BE2C (cell line): ENCODE measurements at regions not wholly inside any gene's neighbourhood (a gene's known extent, or its start where the extent isn't known, plus 50 kb on each side); places are given as distances from the start of the nearest gene placed in this dataset.

Source experiments
- DNase-seq: peaks from one replicate; pipeline ENCODE4 v3.0.0-alpha.2; 2020
- H3K27me3 ChIP-seq: fragments of 250-450 bp; sonication (Bioruptor Pico); 2 replicates; pipeline ENCODE4 v1.5.1; 2020; ENCODE audit warnings: mild to moderate bottlenecking
- H3K36me3 ChIP-seq: fragments of 250-450 bp; sonication (Bioruptor Pico); 2 replicates; pipeline ENCODE4 v1.5.1; 2020; ENCODE audit warnings: mild to moderate bottlenecking
- H3K4me1 ChIP-seq: fragments of 250-450 bp; sonication (Bioruptor Pico); 2 replicates; pipeline ENCODE4 v1.5.1; 2020
- H3K4me3 ChIP-seq: 2 replicates; pipeline ENCODE4 v1.5.1; 2011; ENCODE audit warnings: low read depth, low read length
- H3K9me3 ChIP-seq: fragments of 250-450 bp; sonication (Bioruptor Pico); 2 replicates; pipeline ENCODE4 v1.5.1; 2020
- CTCF ChIP-seq: IDR thresholded peaks from 2 replicates; pipeline ENCODE4 v1.5.1; 2012; ENCODE audit warnings: mild to moderate bottlenecking, low read depth, low read length

- Histone ChIP-seq H3K27me3 (no peaks in the 10 kb centered on the region), H3K4me3 (no peak overlapping the region), H3K36me3 (no peaks in the 10 kb centered on the region), H3K9me3 (no peaks in the 10 kb centered on the region), H3K4me1 (no peaks in the 10 kb centered on the region)
- no peak for TF ChIP-seq CTCF
- no peak for DNase-seq
These were observed 782.7 kb downstream of the UQCRFS1 start for GRCh38 chr19:28430214-28430613.

GRCh38 chr19:28429356-28429755, 783.6 kb downstream of the UQCRFS1 start:
- H3K4me3 ChIP-seq, result no peak overlapping the region
- TF ChIP-seq CTCF, result no peak
- no peak for DNase-seq
- no peaks in the 10 kb centered on the region for H3K4me1 ChIP-seq
- H3K36me3 ChIP-seq, result no peaks in the 10 kb centered on the region
- no peaks in the 10 kb centered on the region for H3K9me3 ChIP-seq
- H3K27me3 ChIP-seq, result no peaks in the 10 kb centered on the region

- no peaks in the 10 kb centered on the region for H3K36me3 ChIP-seq
- H3K4me1 ChIP-seq, result no peaks in the 10 kb centered on the region
- no peaks in the 10 kb centered on the region for H3K9me3 ChIP-seq
- H3K4me3 ChIP-seq, result no peak overlapping the region
- no peak for TF ChIP-seq CTCF
- no peak for DNase-seq
- no peaks in the 10 kb centered on the region for H3K27me3 ChIP-seq
These were observed 784.1 kb downstream of the UQCRFS1 start for GRCh38 chr19:28428663-28429348.

GRCh38 chr19:28427376-28428083, 785.4 kb downstream of the UQCRFS1 start:
- Histone ChIP-seq H3K4me3 (no peak overlapping the region), H3K4me1 (no peaks in the 10 kb centered on the region), H3K27me3 (no peaks in the 10 kb centered on the region), H3K9me3 (no peaks in the 10 kb centered on the region), H3K36me3 (no peaks in the 10 kb centered on the region)
- DNase-seq, result no peak
- no peak for TF ChIP-seq CTCF

GRCh38 chr19:28426730-28427225, 786.2 kb downstream of the UQCRFS1 start:
- no peak for TF ChIP-seq CTCF
- no peaks in the 10 kb centered on the region for H3K4me1 ChIP-seq

GRCh38 chr19:28426110-28426729, 786.7 kb downstream of the UQCRFS1 start:
- no peaks in the 10 kb centered on the region for H3K27me3 ChIP-seq
- no peaks in the 10 kb centered on the region for H3K4me1 ChIP-seq
- no peak for TF ChIP-seq CTCF
- H3K4me3 ChIP-seq, result no peak overlapping the region
- no peak for DNase-seq
- no peaks in the 10 kb centered on the region for H3K9me3 ChIP-seq
- no peaks in the 10 kb centered on the region for H3K36me3 ChIP-seq

More at GRCh38 chr19:28426730-28427225, 786.2 kb downstream of the UQCRFS1 start:
- Histone ChIP-seq H3K36me3 (no peaks in the 10 kb centered on the region), H3K9me3 (no peaks in the 10 kb centered on the region), H3K27me3 (no peaks in the 10 kb centered on the region), H3K4me3 (no peak overlapping the region)
- DNase-seq, result no peak
